ENCODE measurements at regions not wholly inside any gene's neighbourhood (a gene's known extent, or its start where the extent isn't known, plus 50 kb on each side); places are given as distances from the start of the nearest gene placed in this dataset.
"Not testable (repeated sequence)": the region's sequence is repeated elsewhere in the genome, so short reads cannot be mapped to it uniquely, and the experiment has no call there.

GRCh38 chr5:90073026-90073570, 336.5 kb downstream of the CETN3 start:
- not testable (repeated sequence) for DNase-seq (ENCODE audit: extremely low spot score); H3K36me3 ChIP-seq (ENCODE audit: insufficient read depth); H3K4me3 ChIP-seq (ENCODE audit: low read depth, low read length); H3K27ac ChIP-seq (ENCODE audit: low read depth); H3K4me1 ChIP-seq (ENCODE audit: insufficient read depth)
- 91% methylated on average over 22 of the region's 22 CpGs for WGBS

DNA sequence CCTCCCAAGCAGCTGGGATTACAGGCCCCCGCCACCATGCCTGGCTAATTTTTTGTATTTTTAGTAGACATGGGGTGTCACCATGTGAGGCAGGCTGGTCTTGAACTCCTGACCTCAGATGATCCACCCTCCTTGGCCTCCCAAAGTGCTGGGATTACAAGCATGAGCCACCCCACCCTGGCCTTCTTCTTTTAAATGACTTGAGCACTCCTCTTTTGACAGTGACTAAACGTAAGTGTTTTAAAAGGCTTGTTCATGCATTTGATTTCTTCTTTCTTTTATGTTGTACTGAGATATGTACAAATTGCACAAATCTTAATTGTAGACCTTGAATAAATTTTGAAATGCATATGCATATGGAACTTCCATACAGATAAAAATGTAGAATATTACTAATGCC, 337.9 kb downstream of the CETN3 start:
- H3K27ac ChIP-seq (ENCODE audit: low read depth): no peak overlapping the region
- H3K4me1 ChIP-seq (ENCODE audit: insufficient read depth): no peaks in the 10 kb centered on the region
- no peaks in the 10 kb centered on the region for H3K36me3 ChIP-seq (ENCODE audit: insufficient read depth)
- H3K4me3 ChIP-seq (ENCODE audit: low read depth, low read length): no peak overlapping the region
- 94% methylated on average over 2 of the region's 2 CpGs for WGBS
- DNase-seq (ENCODE audit: extremely low spot score): no peak

- WGBS: 45% methylated on average over 1 of the region's 1 CpG
- no peak overlapping the region for H3K4me3 ChIP-seq (ENCODE audit: low read depth, low read length)
These were observed 338.5 kb downstream of the CETN3 start for GRCh38 chr5:90071066-90071465.

GRCh38 chr5:90066920-90067319, 342.6 kb downstream of the CETN3 start:
- H3K4me1 ChIP-seq (ENCODE audit: insufficient read depth): no peaks in the 10 kb centered on the region
- H3K36me3 ChIP-seq (ENCODE audit: insufficient read depth): no peaks in the 10 kb centered on the region
- no peak overlapping the region for H3K27ac ChIP-seq (ENCODE audit: low read depth)
- 72% methylated on average over 2 of the region's 2 CpGs for WGBS
- no peak overlapping the region for H3K4me3 ChIP-seq (ENCODE audit: low read depth, low read length)
- DNase-seq (ENCODE audit: extremely low spot score): no peak

More at GRCh38 chr5:90071066-90071465, 338.5 kb downstream of the CETN3 start:
- Histone ChIP-seq H3K4me1 (ENCODE audit: insufficient read depth) (no peaks in the 10 kb centered on the region), H3K27ac (ENCODE audit: low read depth) (no peak overlapping the region), H3K36me3 (ENCODE audit: insufficient read depth) (no peaks in the 10 kb centered on the region)
- no peak for DNase-seq (ENCODE audit: extremely low spot score)

- WGBS: 71% methylated on average over 15 of the region's 15 CpGs
- H3K4me3 ChIP-seq (ENCODE audit: low read depth, low read length): no peak overlapping the region
- no peaks in the 10 kb centered on the region for H3K36me3 ChIP-seq (ENCODE audit: insufficient read depth)
- no peak for DNase-seq (ENCODE audit: extremely low spot score)
- no peak overlapping the region for H3K27ac ChIP-seq (ENCODE audit: low read depth)
- no peaks in the 10 kb centered on the region for H3K4me1 ChIP-seq (ENCODE audit: insufficient read depth)
These were observed 352.4 kb downstream of the CETN3 start for GRCh38 chr5:90056911-90057705.

DNA sequence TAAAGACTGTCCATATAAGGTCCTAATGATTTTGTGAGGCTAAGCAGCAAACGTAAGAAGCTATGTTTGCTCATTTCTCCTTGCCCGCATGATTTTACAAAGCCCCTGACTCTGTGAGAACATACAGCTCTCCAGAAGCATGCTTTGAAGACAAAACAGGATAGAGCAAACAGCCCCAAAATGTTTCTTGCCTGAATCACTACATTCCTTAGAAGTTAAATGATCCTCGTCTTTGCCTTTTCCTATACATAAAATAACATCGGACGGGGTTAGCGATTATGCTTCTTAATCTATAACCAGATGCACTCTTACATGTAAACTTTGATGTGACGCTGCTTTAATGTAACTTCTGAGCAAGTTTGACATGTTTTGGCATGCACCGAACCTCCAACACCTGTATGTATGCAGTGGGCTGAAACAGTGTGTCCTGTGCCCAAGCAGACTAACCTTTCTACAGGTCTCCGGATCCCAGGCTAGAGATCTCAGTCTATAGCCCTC, 353.7 kb downstream of the CETN3 start:
- Histone ChIP-seq H3K27ac (ENCODE audit: low read depth) (no peak overlapping the region), H3K4me1 (ENCODE audit: insufficient read depth) (no peaks in the 10 kb centered on the region), H3K36me3 (ENCODE audit: insufficient read depth) (no peaks in the 10 kb centered on the region), H3K4me3 (ENCODE audit: low read depth, low read length) (no peak overlapping the region)
- DNase-seq (ENCODE audit: extremely low spot score): no peak
- 39% methylated on average over 9 of the region's 9 CpGs for WGBS

GRCh38 chr5:90054612-90055011, 354.9 kb downstream of the CETN3 start:
- Histone ChIP-seq H3K4me3 (ENCODE audit: low read depth, low read length) (no peak overlapping the region), H3K36me3 (ENCODE audit: insufficient read depth) (no peaks in the 10 kb centered on the region), H3K27ac (ENCODE audit: low read depth) (no peak overlapping the region), H3K4me1 (ENCODE audit: insufficient read depth) (no peaks in the 10 kb centered on the region)
- DNase-seq (ENCODE audit: extremely low spot score): no peak
- WGBS: 72% methylated on average over 3 of the region's 3 CpGs

GRCh38 chr5:90051756-90052155, 357.8 kb downstream of the CETN3 start:
- Histone ChIP-seq H3K4me1 (ENCODE audit: insufficient read depth) (no peaks in the 10 kb centered on the region), H3K4me3 (ENCODE audit: low read depth, low read length) (no peak overlapping the region), H3K27ac (ENCODE audit: low read depth) (no peak overlapping the region), H3K36me3 (ENCODE audit: insufficient read depth) (no peaks in the 10 kb centered on the region)
- 80% methylated on average over 1 of the region's 1 CpG for WGBS
- no peak for DNase-seq (ENCODE audit: extremely low spot score)

- Histone ChIP-seq H3K4me1 (ENCODE audit: insufficient read depth) (no peaks in the 10 kb centered on the region), H3K27ac (ENCODE audit: low read depth) (no peak overlapping the region), H3K4me3 (ENCODE audit: low read depth, low read length) (no peak overlapping the region), H3K36me3 (ENCODE audit: insufficient read depth) (no peaks in the 10 kb centered on the region)
- DNase-seq (ENCODE audit: extremely low spot score): no peak
- WGBS: 96% methylated on average over 2 of the region's 2 CpGs
These were observed 359.5 kb downstream of the CETN3 start for GRCh38 chr5:90050103-90050502.

DNA sequence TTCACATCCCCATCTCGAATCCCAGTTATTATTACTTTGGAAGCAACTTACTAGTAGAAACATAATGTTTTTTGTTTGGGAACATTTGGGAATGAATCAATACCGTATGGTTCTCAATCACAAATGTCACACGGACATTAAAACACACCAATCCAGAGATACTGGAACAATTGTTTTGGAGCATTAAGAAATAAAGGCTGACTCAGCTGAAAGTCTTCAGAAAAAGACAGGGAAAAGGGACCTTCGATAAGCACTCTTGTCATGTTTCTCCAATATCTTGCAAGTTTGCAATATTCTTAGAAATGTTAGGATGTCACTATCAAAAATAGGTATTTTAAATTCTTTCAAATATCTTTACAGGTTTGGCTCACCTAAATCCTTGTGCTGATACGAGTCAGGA, 362.4 kb downstream of the CETN3 start:
- WGBS: 88% methylated on average over 5 of the region's 5 CpGs
- H3K36me3 ChIP-seq (ENCODE audit: insufficient read depth): no peaks in the 10 kb centered on the region
- no peak overlapping the region for H3K27ac ChIP-seq (ENCODE audit: low read depth)
- no peak for DNase-seq (ENCODE audit: extremely low spot score)
- H3K4me1 ChIP-seq (ENCODE audit: insufficient read depth): no peaks in the 10 kb centered on the region
- no peak overlapping the region for H3K4me3 ChIP-seq (ENCODE audit: low read depth, low read length)

DNA sequence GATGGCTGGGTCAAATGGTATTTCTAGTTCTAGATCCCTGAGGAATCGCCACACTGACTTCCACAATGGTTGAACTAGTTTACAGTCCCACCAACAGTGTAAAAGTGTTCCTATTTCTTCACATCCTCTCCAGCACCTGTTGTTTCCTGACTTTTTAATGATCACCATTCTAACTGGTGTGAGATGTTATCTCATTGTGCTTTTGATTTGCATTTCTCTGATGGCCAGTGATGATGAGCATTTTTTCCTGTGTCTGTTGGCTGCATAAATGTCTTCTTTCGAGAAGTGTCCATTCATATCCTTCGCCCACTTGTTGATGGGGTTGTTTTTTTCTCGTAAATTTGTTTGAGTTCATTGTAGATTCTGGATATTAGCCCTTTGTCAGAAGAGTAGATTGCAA, 369.5 kb downstream of the CETN3 start:
- H3K27ac ChIP-seq (ENCODE audit: low read depth); H3K4me3 ChIP-seq (ENCODE audit: low read depth, low read length); H3K4me1 ChIP-seq (ENCODE audit: insufficient read depth); DNase-seq (ENCODE audit: extremely low spot score); H3K36me3 ChIP-seq (ENCODE audit: insufficient read depth): not testable (repeated sequence)
- WGBS: 95% methylated on average over 4 of the region's 4 CpGs

DNA sequence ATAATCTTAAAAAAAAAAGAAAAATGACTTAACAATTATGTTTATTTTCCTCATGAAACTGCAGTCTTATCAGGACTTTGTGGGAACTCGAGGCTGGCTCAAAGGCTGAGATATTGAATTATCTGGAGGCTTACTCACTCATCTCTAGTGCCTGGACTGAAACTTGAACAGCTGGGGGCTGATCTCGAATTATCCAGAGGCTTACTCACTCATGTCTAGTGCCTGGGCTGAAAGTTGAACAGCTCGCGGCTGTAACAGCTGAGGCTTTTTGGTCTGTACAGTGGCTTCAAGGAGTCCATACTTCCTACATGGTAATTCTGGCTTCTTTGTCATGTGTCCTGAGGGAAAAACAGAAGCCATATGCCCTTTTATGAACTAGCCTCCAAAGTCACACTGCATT, 371.9 kb downstream of the CETN3 start:
- Histone ChIP-seq H3K4me1 (ENCODE audit: insufficient read depth) (no peaks in the 10 kb centered on the region), H3K36me3 (ENCODE audit: insufficient read depth) (no peaks in the 10 kb centered on the region), H3K4me3 (ENCODE audit: low read depth, low read length) (no peak overlapping the region), H3K27ac (ENCODE audit: low read depth) (no peak overlapping the region)
- no peak for DNase-seq (ENCODE audit: extremely low spot score)
- 52% methylated on average over 4 of the region's 4 CpGs for WGBS

DNA sequence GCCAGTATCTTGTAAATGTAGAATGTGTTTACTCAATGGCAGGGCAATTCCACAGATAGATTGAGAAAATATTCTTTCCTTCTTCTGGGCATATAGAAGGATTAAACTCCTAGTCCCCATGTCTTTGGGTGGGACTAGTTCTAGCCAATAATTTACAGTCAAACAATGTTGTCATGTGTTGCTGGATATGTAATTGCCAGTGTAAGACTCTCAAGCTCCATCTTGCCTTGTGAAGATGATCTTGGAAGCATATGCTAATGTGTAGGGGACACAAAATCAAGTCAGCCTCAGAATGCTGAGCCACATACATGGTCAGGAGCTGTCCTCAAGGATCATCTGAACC, 386.9 kb downstream of the CETN3 start:
- H3K4me1 ChIP-seq (ENCODE audit: insufficient read depth): no peaks in the 10 kb centered on the region
- no peak overlapping the region for H3K27ac ChIP-seq (ENCODE audit: low read depth)
- DNase-seq (ENCODE audit: extremely low spot score): no peak
- no peak overlapping the region for H3K4me3 ChIP-seq (ENCODE audit: low read depth, low read length)
- no peaks in the 10 kb centered on the region for H3K36me3 ChIP-seq (ENCODE audit: insufficient read depth)

DNA sequence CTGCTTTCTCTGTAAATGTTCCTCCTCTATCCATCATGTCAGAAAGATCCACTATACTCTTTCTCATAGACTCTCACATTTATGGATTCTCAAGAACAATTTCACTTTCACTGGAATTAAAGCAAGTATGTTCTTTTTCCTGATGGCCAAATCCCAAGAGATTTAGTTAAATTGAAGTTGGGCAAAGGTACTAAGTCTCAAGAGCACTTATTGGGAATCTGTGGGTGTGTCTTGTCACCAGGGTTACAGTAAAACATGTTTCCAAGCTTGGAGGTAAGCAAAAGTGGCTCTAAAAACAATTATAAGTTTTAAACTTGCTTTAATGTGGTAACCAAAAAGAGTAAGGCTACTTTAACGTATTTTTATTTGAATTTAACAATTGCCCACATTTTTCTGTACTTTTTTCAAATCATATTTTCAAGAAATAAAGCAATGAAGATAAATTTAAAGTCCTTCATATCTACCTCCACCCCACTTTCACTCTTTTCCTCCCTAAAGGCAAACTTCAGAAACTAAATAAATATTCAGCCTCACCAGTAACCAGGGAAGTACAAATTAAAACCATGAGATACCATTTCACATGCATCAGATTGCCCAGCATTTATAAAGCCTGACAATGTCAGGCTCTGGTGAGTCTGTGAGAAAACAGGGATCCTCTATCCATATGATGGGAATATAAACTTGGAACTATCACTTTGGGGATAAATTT, 387.4 kb downstream of the CETN3 start:
- no peak overlapping the region for H3K4me3 ChIP-seq (ENCODE audit: low read depth, low read length)
- 90% methylated on average over 1 of the region's 1 CpG for WGBS
- H3K36me3 ChIP-seq (ENCODE audit: insufficient read depth): no peaks in the 10 kb centered on the region
- no peaks in the 10 kb centered on the region for H3K4me1 ChIP-seq (ENCODE audit: insufficient read depth)
- DNase-seq (ENCODE audit: extremely low spot score): no peak
- H3K27ac ChIP-seq (ENCODE audit: low read depth): no peak overlapping the region

Measured in urinary bladder (tissue), 3 donors.